HG03280 (cell line): ENCODE measurements at regions not wholly inside any gene's neighbourhood (a gene's known extent, or its start where the extent isn't known, plus 50 kb on each side); places are given as distances from the start of the nearest gene placed in this dataset.

Source experiments
- ATAC-seq: cut with Tn5 transposase; IDR thresholded peaks from one replicate; pipeline ENCODE4 v1.9.1; 2021; ENCODE audit warnings: mild to moderate bottlenecking, moderate library complexity; ENCODE audit not compliant: unreplicated experiment

- no peak for ATAC-seq
Observed at GRCh38 chr11:115674176-115674936, 170.1 kb upstream of the CADM1 start.

DNA sequence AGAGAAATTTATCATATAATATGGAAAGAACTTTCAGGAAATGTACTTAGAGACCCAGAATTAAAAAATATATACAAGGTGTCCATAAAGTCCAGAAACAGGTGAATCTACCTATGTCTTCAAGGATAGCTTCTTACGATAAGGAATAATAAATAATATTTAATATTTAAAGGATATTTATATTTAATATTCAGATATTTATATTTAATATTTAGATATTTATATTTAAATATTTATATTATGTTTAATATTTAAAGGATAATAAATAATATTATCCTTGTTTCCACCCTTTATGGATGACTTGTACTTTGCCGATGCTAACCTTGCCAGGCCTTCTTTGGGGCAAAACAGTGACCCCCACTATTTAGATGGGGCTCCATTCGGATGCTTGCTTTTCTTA, 169.5 kb upstream of the CADM1 start:
- ATAC-seq, result no peak

- no peak for ATAC-seq
Observed at GRCh38 chr11:115672999-115673411, 168.8 kb upstream of the CADM1 start.

DNA sequence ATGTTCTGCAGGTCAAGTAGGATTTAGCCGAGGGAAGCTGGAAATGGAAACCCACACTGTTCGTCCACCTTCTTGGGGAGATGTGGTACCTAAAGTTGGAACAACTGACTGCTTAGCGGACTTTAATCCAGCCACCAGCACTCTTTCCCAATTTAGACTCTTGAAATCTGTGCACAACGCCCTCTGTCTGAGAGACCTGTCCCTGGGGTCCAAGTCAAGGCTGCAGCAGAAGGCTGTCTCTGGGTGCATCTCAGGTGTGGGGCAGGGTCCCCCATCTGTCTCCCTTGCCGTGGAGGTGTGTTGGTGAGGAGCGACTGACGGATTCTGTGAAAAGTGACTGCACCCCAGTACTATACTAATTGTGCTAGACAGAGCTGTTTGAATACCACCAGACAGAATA, 168.2 kb upstream of the CADM1 start:
- ATAC-seq, result no peak

DNA sequence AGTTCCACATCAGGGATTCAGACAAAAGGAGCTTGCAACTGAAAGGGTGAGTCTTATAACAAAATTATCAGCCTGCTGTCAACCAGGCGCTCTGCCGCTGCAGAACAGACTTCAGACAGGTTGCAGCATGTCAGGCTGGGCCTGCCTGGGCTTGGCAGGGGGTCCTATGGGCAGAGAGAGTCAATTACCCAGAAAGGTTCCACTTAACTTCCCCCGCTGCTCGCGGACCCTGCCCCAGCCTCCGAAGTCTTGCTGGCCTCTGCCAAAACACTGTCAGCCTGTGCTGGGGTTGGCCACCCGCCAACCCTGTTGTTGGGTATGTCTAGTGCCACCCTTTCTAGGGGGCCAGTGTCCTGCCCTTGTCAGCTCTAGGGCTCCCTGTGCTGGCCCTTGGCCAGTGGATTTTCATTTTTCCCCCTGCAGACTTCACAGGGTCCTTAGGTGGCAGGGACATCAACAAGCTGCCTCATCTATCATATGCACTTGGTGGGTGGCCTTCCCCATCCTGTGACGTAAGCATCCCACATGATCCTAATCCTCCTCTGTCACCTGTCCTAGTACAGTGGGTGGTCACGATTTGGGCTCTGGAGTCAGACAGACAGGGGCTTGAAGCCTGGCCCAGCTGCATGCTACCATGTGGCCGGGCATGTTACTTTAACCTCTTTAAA, 166.5 kb upstream of the CADM1 start:
- ATAC-seq, result no peak

- no peak for ATAC-seq
Observed at GRCh38 chr11:115665958-115666357, 161.7 kb upstream of the CADM1 start.

DNA sequence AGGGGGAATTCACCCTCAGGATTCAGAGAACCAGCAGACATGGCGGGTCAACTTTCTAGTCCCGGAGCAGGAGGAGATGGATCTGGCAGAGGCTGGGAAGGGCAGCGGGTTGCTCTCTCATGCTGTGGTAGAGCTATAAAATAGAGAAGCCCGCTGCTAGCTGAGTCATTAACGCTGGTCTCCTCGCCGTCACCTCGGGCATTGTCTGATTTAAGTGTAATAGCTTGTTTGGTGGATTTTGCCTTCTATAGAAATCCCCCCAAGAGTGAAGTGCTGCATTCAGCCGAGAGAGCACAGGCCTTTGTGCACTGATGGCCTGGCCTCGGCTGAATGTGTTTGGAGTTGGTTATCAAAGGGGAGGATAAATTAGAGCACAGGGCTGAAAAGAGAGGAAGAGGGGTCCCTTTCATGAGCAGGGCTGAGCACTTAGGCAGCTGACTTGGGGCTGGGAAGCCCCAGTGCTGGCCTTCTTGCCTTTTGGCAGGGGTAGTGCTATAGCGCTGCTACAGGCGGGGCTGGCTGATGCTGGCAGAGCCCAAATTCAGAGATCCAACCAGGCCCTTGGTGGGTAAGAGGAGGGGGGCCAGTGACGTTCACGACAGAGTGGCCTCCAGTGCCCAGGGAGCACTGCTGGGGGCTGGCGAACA, 161.1 kb upstream of the CADM1 start:
- no peak for ATAC-seq

DNA sequence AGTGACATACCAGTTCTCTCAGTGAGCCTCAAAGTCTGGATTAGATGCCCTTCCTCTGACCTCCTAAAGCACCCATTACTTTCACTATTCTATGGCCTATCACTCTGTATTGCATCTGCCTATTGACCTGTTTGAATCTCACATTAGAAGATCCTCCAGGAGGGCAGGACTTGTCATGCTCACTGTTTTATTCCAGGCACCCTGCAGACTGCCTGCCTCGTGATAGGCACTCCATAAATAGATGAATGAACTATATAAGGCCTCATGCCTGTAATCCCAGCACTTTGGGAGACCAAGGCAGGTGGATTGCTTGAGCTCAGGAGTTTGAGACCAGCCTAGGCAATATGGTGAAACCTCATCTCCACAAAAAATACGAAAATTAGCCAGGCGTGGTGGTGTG, 160.1 kb upstream of the CADM1 start:
- no peak for ATAC-seq

DNA sequence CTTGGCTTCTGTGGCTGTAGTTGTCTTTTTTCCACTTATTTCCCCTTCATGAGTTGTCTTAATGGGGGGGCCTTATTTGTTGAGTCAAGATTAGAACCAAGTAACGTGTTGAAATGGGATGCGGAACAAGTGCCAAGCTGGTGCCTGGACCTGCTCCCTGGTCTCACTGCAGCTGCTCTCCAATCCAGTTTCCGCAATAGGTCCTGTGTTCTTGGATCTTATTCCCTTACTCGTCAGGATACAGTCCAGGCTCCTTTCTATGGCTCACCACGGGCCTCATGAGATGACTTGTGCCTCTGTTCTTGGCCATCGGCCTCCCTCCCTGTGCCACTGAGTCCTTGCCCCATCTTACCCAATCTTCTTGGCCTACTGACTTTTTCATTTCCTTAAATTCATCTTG, 159.6 kb upstream of the CADM1 start:
- no peak for ATAC-seq

- no peak for ATAC-seq
Observed at GRCh38 chr11:115660030-115660805, 156.0 kb upstream of the CADM1 start.

DNA sequence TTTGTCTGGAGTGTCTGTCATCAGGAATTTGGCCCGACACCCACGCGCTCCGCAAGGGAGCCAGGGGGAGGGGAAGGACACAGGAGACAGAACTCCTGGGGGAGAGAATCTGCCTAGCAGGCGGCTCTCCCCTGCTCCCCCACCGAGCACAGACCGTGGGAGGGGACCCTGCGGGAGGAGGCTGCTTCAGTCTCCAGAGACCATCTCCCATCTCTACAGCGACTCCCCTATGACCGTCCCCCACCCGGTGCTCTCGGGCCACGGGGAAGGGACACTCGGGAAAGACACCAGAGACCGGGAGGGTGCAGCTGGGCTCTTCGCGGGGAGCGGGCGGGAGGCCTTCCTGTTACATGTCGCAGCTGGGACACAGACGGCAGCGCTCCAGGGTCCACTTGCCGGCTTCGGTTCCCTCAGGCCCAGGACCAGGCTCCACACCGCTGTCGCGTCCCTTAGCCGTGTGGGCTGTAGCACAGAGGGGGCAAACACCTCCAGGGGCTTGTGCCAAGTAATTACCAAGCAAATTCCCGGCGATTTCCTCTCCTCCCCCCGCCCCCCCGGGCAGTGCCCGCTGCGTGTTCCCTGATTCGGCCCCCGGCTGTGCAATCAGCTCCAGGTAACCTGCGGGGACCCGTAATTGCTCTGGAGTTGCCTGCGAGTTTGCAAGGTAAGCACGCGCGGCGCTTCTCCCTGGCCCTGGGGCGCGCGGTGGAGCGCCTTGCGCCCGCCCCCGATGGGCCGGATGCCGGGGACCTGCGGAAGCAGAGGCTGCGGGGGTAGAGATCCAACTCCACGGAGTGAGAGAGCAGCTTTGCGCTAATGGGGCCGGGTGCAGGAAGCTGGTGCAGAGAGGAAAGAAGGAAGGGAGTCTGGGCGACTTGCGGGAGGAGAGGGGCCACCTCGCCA, 155.1 kb upstream of the CADM1 start:
- ATAC-seq, result no peak

GRCh38 chr11:115657586-115657985, 153.4 kb upstream of the CADM1 start:
- ATAC-seq, result no peak

GRCh38 chr11:115656669-115657068, 152.5 kb upstream of the CADM1 start:
- no peak for ATAC-seq

DNA sequence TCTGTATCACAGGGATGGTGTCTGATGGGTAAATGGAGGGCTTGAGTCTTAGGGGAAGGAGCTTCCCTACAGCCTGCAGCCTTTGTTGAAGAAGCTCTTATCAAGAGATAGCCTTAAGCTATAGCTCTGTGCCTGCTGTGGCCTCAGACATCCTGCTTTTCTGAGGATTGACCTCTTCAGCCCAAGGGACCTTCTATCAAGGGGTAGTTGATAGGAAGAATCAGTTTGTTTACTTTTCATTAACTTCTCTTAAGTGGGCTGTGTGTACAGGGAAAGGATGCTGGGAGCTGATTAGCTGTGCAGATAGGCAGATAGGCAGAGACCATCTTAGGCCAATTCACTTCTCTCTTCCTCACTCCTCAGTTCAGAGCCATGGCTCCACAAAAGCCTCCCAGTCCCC, 151.8 kb upstream of the CADM1 start:
- ATAC-seq, result no peak

DNA sequence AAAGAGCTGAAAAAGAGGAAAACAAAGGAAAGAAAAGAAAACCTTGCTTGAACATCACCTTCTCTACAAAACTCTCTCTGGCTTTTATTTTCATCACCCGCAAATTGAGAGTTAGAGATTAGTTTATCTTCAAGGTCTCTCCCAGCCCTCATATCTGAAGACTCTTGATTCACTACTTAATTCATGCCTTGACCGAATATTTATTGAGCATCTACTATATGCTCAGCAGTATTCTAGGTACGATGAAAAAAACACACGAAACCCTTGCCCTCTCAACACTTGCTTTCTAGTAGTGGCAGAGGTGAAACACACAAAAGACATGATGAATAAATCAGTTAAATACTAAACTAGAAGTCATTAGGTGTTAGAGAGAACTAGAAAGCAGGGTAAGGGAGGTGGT, 150.6 kb upstream of the CADM1 start:
- ATAC-seq, result no peak

DNA sequence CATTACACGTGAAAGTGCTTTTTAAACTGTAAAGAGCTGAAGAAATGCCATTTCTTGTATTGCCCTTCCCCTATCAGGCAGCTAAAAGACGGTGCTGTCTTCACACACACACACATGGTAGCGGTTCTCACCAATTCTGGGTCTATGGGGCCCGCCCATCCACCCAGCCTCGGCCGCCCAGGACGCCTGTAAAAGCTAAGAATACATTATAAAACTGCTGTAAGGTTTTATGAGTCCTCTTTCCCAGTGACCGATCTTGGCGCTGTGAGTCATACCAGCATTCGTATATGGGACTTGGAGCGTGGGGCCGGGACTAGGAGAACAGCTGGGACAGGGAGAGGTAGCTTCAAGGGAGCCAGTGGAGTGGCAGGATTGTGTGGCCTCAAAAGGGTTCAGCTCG, 149.7 kb upstream of the CADM1 start:
- ATAC-seq, result no peak

- ATAC-seq, result no peak
Observed at GRCh38 chr11:115653076-115653475, 148.9 kb upstream of the CADM1 start.

DNA sequence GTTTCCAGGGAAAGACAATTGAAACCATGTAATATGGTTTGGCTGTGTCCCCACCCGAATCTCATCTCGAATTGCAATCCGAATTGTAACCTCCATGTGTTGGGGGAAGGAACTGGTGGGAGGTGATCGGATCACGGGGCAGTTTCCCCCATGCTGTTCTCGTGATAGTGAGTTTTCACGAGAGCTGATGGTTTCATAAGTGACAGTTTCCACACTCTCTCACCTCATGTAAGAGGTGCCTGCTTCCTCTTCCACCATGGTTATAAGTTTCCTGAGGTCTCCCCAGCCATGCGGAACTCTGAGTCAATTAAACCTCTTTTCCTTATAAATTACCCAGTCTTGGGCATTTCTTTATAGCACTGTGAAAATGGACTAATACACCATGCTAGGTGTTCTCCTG, 148.3 kb upstream of the CADM1 start:
- no peak for ATAC-seq

GRCh38 chr11:115652094-115652493, 147.9 kb upstream of the CADM1 start:
- ATAC-seq, result no peak

DNA sequence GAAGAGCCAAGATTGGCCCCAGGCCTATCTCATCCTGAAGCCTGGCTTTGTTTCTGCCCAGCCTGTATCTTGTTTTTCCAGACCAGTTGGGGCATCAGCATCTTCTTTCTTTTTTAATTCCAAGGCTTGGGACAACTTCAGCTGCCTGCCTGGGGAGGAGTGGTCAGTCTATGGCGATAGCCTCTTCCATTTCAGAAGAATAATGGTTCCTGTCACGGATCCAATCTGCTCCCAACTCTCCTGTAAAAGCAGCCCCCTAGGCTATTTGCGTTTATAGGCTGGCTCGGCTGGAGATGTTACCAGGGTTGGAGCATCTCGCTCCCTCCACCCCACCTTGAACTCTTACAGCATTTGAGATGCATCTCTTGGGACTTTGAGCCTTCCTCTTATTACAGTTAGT, 145.2 kb upstream of the CADM1 start:
- ATAC-seq, result no peak
